Endothelial cell of umbilical vein (primary cell): ENCODE measurements at regions not wholly inside any gene's neighbourhood (a gene's known extent, or its start where the extent isn't known, plus 50 kb on each side); places are given as distances from the start of the nearest gene placed in this dataset.

Source experiments
- BruUV-seq: library from RNA; stranded (reverse); fragments of 400-500 nt; replicated peaks from 2 replicates; lab custom pipeline; 2021; lab: Mats Ljungman, UMichigan
- CTCF ChIA-PET: fragments of 300-600, 350-600 bp; sonication (Branson Sonifier 250); formaldehyde crosslinking; loops from one replicate; lab custom pipeline; 2021; ENCODE audit warnings: antibody characterized with exemption, inconsistent platforms; lab: Charles Lee
- POLR2A ChIA-PET: fragments of 300-600, 350-600 bp; sonication (Branson Sonifier 250); formaldehyde crosslinking; loops from one replicate; lab custom pipeline; 2021; ENCODE audit warnings: antibody characterized with exemption, inconsistent platforms; lab: Charles Lee
- DNase-seq: peaks from one replicate; pipeline ENCODE4 v3.0.0-alpha.2; 2011; ENCODE audit warnings: low read depth, low spot score
- FAIRE-seq: peaks from 2 replicates; lab custom pipeline; 2011; peaks lifted over from hg19 to GRCh38; lab: Jason Lieb, UNC
- H2AFZ ChIP-seq: 2 replicates; pipeline ENCODE4 v1.6.0; 2012; ENCODE audit warnings: low read depth, low read length, control low read depth, inconsistent platforms
- H3K27ac ChIP-seq: 2 replicates; pipeline ENCODE4 v1.5.1; 2011; ENCODE audit warnings: low read depth, mild to moderate bottlenecking, control low read depth, low read length, moderate library complexity; ENCODE audit not compliant: insufficient read depth
- H3K27me3 ChIP-seq, 2 experiments: 2 replicates each; pipeline versions ENCODE4 v1.6.0 to v1.6.1; 2011; ENCODE audit warnings: low read length in 2 of 2, mixed read lengths in 1 of 2; ENCODE audit not compliant: control insufficient read depth in 2 of 2, insufficient read depth in 2 of 2
- H3K36me3 ChIP-seq, 2 experiments: 2 replicates in 1 of 2; 3 replicates in 1 of 2; pipeline ENCODE4 v1.5.1; 2011; ENCODE audit warnings: low read length in 2 of 2, mild to moderate bottlenecking in 1 of 2, moderate library complexity in 1 of 2; ENCODE audit not compliant: control insufficient read depth in 2 of 2, insufficient read depth in 2 of 2; ENCODE audit errors: extremely low read depth in 1 of 2
- H3K4me1 ChIP-seq: 3 replicates; pipeline ENCODE4 v1.5.1; 2011; ENCODE audit warnings: mild to moderate bottlenecking, low read length; ENCODE audit not compliant: control insufficient read depth, insufficient read depth; ENCODE audit errors: extremely low read depth
- H3K4me2 ChIP-seq: 2 replicates; pipeline ENCODE4 v1.6.1; 2011; ENCODE audit warnings: low read length, control low read depth, mixed read lengths; ENCODE audit not compliant: insufficient read depth
- H3K4me3 ChIP-seq, 3 experiments: fragments of 200-600 bp in 1 of 3; sonication (generic), shearing (Covaris generic) in 1 of 3; replicated peaks in 1 of 3; 2 replicates each; pipeline ENCODE4 v1.5.1; 2011 to 2016; ENCODE audit warnings: control low read depth in 3 of 3, low read length in 3 of 3, mild to moderate bottlenecking in 2 of 3, inconsistent platforms in 1 of 3, low read depth in 1 of 3, moderate library complexity in 1 of 3; ENCODE audit not compliant: insufficient read depth in 1 of 3
- H3K79me2 ChIP-seq: 2 replicates; pipeline ENCODE4 v1.6.0; 2012; ENCODE audit warnings: low read length, inconsistent platforms; ENCODE audit not compliant: control insufficient read depth, insufficient read depth
- H3K9ac ChIP-seq: replicated peaks from 2 replicates; pipeline ENCODE3; 2011; ENCODE audit warnings: low read length, control low read depth; ENCODE audit not compliant: insufficient read depth; ENCODE audit errors: extremely low read depth
- H3K9me1 ChIP-seq: replicated peaks from 3 replicates; pipeline ENCODE4 v1.6.0; 2011; ENCODE audit warnings: mild to moderate bottlenecking, low read length; ENCODE audit not compliant: control insufficient read depth, insufficient read depth; ENCODE audit errors: extremely low read depth
- H3K9me3 ChIP-seq: replicated peaks from 2 replicates; pipeline ENCODE4 v1.5.1; 2012; ENCODE audit warnings: low read length, inconsistent platforms; ENCODE audit not compliant: control insufficient read depth, insufficient read depth
- H4K20me1 ChIP-seq: replicated peaks from 2 replicates; pipeline ENCODE3; 2011; ENCODE audit warnings: mild to moderate bottlenecking, low read length; ENCODE audit not compliant: control insufficient read depth, insufficient read depth; ENCODE audit errors: extremely low read depth
- CTCF ChIP-seq, 2 donors: IDR thresholded peaks; 1 replicate in 1 of 2; 2 replicates in 1 of 2; pipeline ENCODE4 v1.5.1; 2011; ENCODE audit warnings: low read length in 2 of 2, mild to moderate bottlenecking in 2 of 2, moderate library complexity in 2 of 2, control low read depth in 1 of 2, inconsistent platforms in 1 of 2, low read depth in 1 of 2; ENCODE audit not compliant: insufficient read depth in 1 of 2; ENCODE audit errors: extremely low read depth in 1 of 2
- EZH2 ChIP-seq: IDR thresholded peaks from 2 replicates; pipeline ENCODE4 v1.6.1; 2012; ENCODE audit warnings: borderline replicate concordance, low read depth, mild to moderate bottlenecking, moderate library complexity, low read length, inconsistent platforms; ENCODE audit not compliant: severe bottlenecking
- FOS ChIP-seq: IDR thresholded peaks from 2 replicates; pipeline ENCODE4 v1.6.1; 2011; ENCODE audit warnings: mild to moderate bottlenecking, low read length, moderate library complexity, borderline replicate concordance; ENCODE audit not compliant: insufficient read depth
- GATA2 ChIP-seq: IDR thresholded peaks from 2 replicates; pipeline ENCODE4 v1.7.0; 2011; ENCODE audit warnings: low read depth, mild to moderate bottlenecking, moderate library complexity, mixed read lengths, low read length; ENCODE audit not compliant: insufficient read length, insufficient read depth
- JUN ChIP-seq: IDR thresholded peaks from 2 replicates; pipeline ENCODE4 v1.6.1; 2011; ENCODE audit warnings: borderline replicate concordance, low read depth; ENCODE audit not compliant: insufficient read length, insufficient read depth
- MAX ChIP-seq: IDR thresholded peaks from 2 replicates; pipeline ENCODE4 v1.6.1; 2011; ENCODE audit not compliant: insufficient read depth, insufficient read length
- MYC ChIP-seq: IDR thresholded peaks from one replicate; pipeline ENCODE4 v1.6.1; 2011; ENCODE audit warnings: mild to moderate bottlenecking, low read depth, low read length
- POLR2A ChIP-seq: IDR thresholded peaks from 2 replicates; pipeline ENCODE4 v1.6.1; 2012; ENCODE audit warnings: low read depth, mild to moderate bottlenecking, control low read depth, low read length
- POLR2AphosphoS5 ChIP-seq: IDR thresholded peaks from 2 replicates; pipeline ENCODE4 v1.6.1; 2012; ENCODE audit warnings: low read depth, mild to moderate bottlenecking, control low read depth, low read length, moderate library complexity; ENCODE audit not compliant: insufficient read depth
- dilution Hi-C: fragments of 300-500 bp; cut with MboI; formaldehyde crosslinking; loops from one replicate; pipeline ENCODE4 v1.15.0; 2019; ENCODE audit warnings: low sequenced_read_pairs; ENCODE audit not compliant: extremely low pct_ligation_motif_present
- intact Hi-C: fragments of 100-400 bp; cut with micrococcal nuclease; formaldehyde crosslinking; loops from one replicate; pipeline ENCODE4 v1.10.0; 2022

DNA sequence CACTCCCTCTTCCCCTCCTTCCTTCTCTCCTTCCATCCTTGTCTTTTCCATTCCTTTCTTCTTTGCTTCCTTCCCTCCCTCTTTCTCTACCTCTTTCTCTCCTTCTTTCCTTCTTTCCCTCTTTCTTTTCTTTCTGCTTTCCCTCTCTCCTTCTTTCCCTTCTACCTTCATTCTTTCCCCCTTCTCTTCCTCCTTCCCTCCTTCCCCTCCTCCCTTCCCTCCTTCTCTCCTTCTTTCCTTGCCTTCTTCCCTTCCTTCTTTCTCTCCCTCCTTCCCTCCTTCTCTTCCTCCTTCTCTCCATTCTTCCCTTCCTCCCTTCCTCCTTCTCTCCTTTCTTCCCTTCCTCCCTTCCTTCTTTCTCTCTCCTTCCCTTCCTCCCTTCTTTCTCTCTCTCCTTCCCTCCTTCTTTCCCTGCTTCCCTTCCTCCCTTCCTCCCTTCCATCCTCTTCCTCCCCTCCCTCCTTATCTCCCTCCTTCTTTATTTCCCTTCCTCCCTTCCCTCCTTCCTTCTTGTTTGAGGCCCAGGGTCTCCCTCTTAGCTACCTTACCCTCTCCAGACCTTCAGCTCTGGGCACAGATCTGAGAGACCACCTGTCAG, 77.0 kb downstream of the BUD13 start:
- intact Hi-C loops (no loop called here), dilution Hi-C loops (no loop called here)
- no peaks in the 10 kb centered on the region for H3K27me3 ChIP-seq
- FAIRE-seq (no peak), DNase-seq (no peak)
- H3K27ac ChIP-seq = no peak overlapping the region
- H3K36me3 ChIP-seq = no peaks in the 10 kb centered on the region
- no peaks in the 10 kb centered on the region for H3K4me1 ChIP-seq
- H2AFZ ChIP-seq = no peak overlapping the region
- H4K20me1 ChIP-seq = no peaks in the 10 kb centered on the region
- no peaks in the 10 kb centered on the region for H3K9me3 ChIP-seq
- no peaks in the 10 kb centered on the region for H3K79me2 ChIP-seq
- no peak overlapping the region for H3K9ac ChIP-seq
- no peak overlapping the region for H3K4me2 ChIP-seq
- no peaks in the 10 kb centered on the region for H3K9me1 ChIP-seq
- H3K4me3 ChIP-seq = no peak overlapping the region
- POLR2A ChIA-PET = no interaction called here
- BruUV-seq = no TSS peak
- TF ChIP-seq EZH2 = no peak
- no peak for TF ChIP-seq FOS
- TF ChIP-seq POLR2A = no peak
- no peak for TF ChIP-seq MAX
- no peak for TF ChIP-seq JUN
- CTCF ChIA-PET = interaction anchor here (0.6 to 2.4 kb wide), 3 partner anchors 182 to 349 kb away, joined by 4 to 7 read pairs (median 4); no protein-coding TSS in a partner anchor

DNA sequence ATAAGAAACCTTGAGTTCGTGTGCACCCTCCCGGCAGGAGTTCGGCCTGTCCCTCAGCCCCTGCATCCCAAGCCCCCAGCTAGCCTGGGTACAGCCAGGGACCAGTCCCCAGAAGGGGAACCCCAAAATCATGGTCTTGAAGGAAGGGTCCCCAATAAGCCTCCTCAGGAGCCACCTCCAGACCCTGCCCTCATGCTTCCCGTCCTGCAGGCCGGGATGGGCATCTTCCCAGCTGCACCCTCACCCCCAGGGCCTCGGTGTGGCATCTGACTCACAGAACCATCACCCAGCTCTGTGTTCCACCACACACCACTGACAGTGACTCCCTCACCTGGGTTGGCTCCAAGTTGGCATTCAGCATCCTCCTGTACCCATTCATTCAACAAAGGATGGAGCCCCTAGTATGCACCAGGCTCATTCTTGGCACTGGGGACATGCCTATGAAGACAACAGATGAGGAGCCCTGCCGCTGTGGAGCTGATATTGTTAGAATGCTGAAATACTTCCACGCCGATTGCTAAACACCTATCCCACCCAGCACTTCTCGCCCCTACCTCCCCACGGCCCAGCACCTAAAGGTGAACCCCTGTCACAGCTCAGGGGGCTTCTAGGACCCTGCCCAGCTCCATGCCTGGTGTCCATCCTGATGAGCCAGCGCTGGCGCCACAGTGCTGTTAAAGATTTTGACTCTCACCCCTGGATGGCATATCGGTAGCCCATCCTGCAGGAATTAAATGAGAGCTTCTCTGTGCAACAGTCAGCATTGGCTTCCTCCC, 77.8 kb downstream of the BUD13 start:
- ChIA-PET POLR2A (no interaction called here), CTCF (interaction anchor here (1.0 to 2.4 kb wide), 2 partner anchors 11 to 181 kb away, joined by 3 to 7 read pairs; no protein-coding TSS in a partner anchor)
- H3K9ac ChIP-seq = no peak overlapping the region
- H3K79me2 ChIP-seq = no peaks in the 10 kb centered on the region
- H3K4me1 ChIP-seq = no peaks in the 10 kb centered on the region
- no peak overlapping the region for H3K4me2 ChIP-seq
- H2AFZ ChIP-seq = no peak overlapping the region
- H4K20me1 ChIP-seq = no peaks in the 10 kb centered on the region
- no peaks in the 10 kb centered on the region for H3K27me3 ChIP-seq
- no peak for TF ChIP-seq POLR2A
- no peak for TF ChIP-seq POLR2AphosphoS5
- no peak for TF ChIP-seq MAX
- TF ChIP-seq EZH2 = no peak
- TF ChIP-seq MYC = no peak
- TF ChIP-seq FOS = no peak
- TF ChIP-seq GATA2 = no peak
- TF ChIP-seq CTCF (IDR thresholded peaks at IDR 0.05; ENCODE audit: extremely low read depth in 1 of 2, insufficient read depth in 1 of 2, low read depth in 1 of 2, low read length in 2 of 2) = no peak
- TF ChIP-seq JUN = no peak
- DNase-seq (no peak), FAIRE-seq (no peak)
- H3K27ac ChIP-seq = no peak overlapping the region
- no peaks in the 10 kb centered on the region for H3K9me3 ChIP-seq
- intact Hi-C loops (loop anchor here (5.0 kb wide), 2 partner anchors 198 to 333 kb away; no protein-coding TSS in a partner anchor), dilution Hi-C loops (no loop called here)
- no TSS peak for BruUV-seq
- H3K4me3 ChIP-seq = no peak overlapping the region
- no peaks in the 10 kb centered on the region for H3K9me1 ChIP-seq
- H3K36me3 ChIP-seq = no peaks in the 10 kb centered on the region
